HT-29 (cell line): ENCODE measurements at regions not wholly inside any gene's neighbourhood (a gene's known extent, or its start where the extent isn't known, plus 50 kb on each side); places are given as distances from the start of the nearest gene placed in this dataset.
"Not testable (repeated sequence)": the region's sequence is repeated elsewhere in the genome, so short reads cannot be mapped to it uniquely, and the experiment has no call there.

ENCODE experiments used
- DNase-seq: peaks from one replicate; pipeline ENCODE4 v3.0.0-alpha.2; 2015; ENCODE audit warnings: low spot score

DNA sequence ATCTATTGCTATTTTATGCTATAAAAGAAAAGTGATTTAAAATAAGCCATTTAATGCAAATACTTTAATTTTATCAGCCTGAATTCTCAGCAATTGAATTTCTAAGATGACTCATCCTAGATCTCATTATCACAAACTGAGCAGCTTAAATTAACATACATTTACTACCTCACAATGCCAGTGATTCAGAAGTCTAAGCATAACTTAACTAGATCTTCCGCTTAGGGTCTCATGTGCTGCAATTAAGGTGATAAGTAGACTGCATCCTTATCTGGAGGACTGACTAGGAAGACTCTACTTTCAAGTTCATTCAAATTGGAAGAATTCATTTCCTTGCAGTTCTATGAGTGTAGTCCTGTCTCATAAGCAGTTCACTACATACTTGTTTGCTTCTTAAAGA, 286.6 kb downstream of the COL11A1 start:
- no peak for DNase-seq

DNA sequence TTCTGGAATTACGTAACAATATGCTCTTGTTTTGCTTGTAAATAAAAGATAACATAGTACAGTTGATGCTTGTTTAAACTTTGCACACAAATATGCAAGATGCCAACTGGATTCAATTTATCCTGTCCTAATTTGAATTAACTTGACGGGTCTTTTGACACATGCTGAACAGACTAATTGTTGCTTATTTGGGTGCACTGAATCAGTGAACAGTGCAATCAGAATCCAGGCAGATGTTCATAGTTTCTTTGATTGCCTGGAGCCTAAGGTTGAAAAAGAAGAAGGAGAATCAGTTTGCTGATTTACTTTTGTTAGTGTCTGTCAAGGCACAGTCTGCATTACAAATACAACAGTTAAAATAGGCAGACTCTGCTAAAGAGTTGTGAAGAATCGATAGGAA, 307.9 kb downstream of the COL11A1 start:
- no peak for DNase-seq

DNA sequence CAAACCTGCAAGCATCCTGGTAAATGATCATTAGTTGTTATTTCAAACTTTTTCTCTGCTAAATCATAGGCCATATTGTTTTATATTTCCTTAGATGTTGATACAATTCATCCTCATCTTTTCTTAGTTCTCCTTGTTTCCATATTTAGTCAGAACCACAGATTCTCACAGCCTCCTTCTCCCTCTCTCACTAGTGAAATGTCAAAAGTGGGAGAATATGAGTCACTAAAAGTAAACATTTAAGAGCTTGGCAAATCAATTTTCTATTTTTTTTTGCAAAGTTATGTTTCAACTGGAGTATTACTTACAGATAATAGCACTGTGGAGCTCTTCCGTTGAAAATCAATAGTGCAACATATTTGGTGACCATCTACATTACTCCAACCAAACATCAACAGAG, 308.8 kb downstream of the COL11A1 start:
- DNase-seq: no peak

DNA sequence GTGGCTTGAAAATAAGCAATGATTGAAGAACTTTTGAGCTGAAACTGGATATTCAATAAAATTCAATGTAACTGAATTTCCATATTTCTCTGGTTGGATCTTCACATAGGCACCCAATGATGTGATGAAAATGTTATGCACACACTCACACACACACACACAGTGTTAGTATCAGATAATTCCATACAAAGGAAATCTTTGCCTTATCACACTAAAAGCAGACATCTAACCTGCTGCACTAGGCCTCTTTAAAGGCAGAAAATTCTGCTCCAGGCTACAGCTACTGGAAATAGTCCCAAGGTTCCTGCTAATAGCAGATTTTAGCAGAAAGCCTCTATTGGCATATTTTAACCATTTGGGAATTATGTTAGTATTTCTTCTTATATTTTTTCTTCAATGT, 309.6 kb downstream of the COL11A1 start:
- no peak for DNase-seq

DNA sequence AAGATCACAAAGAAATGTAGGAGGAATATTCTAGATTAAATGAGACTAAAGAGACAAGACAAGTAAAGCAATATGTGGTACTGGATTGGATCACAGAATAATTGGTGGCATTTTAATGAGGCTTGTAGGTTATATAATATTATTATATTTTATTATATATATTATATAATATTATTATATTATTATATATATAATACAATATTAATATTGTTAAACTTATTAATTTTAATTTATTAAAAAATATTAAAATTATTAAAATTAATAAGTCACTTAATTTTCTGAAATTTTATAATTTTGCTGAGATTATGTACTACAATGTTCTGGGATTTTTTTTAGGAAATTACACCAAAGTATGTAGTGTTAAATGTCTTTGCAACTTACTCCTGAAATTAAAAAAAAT, 311.9 kb downstream of the COL11A1 start:
- DNase-seq: no peak

DNA sequence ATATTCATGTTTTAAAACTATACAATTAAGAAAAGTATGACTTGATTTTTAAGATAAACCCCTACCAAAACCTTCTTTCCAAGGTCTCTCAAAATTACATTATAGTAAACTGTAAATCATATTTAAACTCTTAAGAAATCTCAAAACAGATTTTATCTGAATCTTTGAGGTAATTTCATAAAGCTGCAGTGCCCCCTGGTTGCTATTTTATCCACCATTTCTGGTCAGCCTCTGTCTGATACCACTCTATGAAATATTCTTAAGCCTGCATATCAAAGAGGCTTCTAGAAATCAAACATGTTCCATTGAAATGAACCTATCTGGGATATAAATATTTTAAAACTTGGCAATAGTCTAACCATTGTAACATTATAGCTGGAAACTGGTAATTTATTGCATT, 317.3 kb downstream of the COL11A1 start:
- DNase-seq: peak; percentile 9

DNA sequence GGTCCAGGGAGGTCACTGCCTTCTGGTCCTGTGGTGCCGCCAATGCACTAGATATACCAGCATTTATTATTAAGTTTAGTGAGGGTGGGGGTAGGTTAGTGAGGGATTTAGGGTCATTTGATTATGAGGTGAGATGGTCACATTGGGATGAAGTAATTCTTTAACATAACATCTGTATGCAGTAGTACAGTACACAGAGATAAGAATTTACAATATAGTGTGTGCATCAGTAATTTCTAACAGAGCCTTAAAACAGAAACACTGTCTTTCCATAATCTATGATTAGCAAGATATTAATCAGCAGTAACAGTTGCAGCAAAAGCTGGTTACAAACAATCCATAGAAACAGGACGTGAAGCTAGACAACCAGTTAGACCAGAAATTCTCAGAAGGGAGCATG, 318.4 kb downstream of the COL11A1 start:
- DNase-seq: not testable (repeated sequence)

DNA sequence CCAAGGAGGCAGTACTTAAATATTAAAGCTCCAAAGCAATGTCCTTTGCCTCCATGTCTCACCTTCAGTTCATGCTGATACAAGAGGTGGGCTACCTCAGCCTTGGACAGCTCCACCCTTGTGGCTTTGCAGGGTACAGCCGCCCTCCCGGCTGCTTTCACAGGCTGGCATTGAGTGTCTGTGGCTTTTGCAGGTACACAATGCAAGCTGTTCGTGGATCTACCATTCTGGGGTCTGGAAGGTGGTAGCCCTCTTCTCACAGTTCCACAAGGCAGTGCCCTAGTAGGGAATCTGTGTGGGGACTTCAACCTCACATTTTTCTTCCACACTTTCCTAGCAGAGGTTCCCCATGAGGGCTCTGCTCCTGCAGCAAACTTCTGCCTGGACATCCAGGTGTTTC, 324.8 kb downstream of the COL11A1 start:
- no peak for DNase-seq

DNA sequence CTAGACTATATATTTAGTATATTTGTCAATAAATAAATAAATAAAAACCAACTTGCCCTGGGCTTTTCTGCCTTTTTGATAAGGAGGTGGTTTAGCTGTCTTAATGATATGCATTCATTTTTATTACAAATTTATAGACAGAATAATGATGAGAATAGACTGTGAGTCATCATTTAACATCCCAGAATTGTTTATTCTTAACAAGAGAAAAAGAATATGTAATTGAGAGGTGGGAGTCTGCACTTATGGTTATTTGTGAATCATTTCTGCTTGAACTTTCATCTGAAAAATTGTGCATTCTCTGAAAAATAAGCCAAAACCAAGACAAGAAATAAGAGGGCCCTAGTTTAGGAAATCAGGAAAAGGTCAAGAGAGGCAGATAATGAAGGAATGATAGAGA, 326.2 kb downstream of the COL11A1 start:
- DNase-seq: no peak

DNA sequence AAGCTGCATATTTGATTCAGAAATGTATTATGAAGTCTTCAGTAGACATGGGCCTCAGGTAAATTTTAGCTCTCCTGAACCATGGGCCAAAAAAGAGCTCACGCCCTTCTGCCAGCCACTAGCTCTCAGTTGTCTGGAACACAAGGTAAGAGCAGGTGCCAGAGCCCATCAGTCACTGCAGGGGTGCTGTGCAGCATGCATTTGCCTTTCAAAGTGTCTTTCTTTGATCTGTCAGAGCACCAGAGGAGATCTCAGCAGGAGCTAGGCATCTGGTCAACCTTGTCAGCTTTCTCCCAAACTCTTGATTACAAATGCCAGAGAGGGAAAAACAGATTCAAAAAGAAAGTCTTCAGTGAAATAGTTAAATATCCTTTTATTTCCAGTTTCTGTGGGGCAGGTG, 332.3 kb downstream of the COL11A1 start:
- DNase-seq: no peak

DNA sequence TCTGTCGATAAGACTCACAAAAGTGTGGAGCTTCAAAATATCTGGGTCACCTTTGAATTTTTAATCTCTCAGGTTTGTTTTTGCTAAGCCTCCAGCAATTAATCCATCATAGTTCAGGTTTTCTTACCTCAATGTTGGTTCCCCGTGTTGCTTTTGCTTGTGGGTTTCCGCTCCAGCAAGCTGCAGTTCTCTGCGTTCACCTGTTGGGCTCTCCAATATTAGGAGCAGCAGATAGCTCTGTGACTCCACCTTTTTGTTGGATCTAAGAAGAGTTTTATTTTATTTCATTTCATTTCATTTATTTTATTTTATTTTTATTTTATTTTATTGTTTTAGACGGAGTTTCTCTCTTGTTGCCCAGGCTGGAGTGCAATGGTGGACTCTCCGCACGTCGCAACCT, 335.5 kb downstream of the COL11A1 start:
- no peak for DNase-seq

DNA sequence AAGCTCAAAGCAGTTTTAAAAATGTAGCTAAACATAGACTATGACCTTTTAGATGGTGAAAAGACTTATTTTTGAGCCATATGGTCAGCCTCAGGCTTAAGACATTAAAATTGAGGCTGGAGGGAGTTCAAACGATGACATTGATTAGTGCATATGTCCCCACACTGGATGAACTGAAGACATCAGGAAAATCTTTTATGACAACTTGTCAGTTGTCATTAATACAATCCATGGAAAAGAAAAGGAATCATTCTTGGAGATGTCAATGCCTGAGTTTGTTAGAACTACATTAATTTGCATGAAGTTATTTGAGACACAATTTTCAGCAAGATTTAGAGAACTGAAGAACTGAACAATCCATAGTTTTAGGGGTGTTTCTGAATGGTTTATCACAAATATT, 349.9 kb downstream of the COL11A1 start:
- no peak for DNase-seq

DNA sequence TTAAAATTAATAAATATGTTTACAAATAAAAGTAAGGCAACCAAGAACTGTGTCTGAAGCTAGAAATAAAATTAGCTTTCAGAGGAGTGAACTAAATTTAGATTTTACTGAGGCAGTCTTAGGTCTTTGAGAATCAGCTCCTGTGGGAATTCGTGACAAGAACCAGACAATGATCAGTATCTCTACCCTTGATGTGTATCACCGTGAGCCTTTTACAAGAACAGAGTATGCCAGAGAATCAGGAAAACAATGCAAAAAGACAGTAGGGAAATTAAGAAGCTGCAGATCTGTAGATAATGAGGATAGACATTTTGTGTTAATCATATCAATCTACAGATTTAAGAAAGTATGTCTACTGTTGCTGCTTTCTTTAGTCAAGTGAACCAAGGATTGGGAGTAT, 351.0 kb downstream of the COL11A1 start:
- no peak for DNase-seq

DNA sequence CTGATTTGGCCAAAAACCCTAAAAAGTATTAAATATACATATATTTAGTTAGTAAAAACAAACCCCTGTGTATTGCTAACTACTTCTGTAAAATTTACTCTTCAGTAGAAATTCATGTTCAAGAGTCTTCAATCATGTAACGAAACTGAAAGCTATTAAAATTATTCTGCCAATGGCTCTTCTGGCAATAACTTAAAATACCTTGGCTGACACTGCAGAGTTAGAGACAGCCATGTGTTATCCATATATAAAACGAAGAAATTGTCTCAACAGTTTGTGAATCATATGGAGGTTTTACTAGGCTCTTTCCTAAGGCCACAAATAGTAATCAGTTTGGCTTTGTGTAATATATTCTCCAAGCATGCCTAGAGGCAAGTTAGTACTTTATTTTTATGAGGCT, 357.2 kb downstream of the COL11A1 start:
- no peak for DNase-seq

DNA sequence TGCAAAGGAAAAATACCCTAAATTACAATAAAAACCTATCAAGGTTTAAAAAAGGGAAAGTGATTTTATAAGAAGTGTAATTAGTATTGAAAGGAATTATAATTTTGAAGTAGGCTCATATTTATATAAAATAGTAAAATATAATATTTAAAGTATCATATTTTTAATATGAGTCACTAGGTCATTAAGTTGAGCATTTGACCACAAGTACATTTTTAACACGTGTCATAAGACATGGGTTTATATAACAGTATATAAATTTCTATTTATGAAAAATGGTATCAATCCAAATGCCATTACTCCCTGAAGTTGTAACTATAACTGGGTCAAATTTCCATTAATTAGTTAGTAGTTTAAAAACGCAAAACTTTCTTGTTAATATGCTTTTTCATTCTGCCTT, 365.9 kb downstream of the COL11A1 start:
- no peak for DNase-seq

DNA sequence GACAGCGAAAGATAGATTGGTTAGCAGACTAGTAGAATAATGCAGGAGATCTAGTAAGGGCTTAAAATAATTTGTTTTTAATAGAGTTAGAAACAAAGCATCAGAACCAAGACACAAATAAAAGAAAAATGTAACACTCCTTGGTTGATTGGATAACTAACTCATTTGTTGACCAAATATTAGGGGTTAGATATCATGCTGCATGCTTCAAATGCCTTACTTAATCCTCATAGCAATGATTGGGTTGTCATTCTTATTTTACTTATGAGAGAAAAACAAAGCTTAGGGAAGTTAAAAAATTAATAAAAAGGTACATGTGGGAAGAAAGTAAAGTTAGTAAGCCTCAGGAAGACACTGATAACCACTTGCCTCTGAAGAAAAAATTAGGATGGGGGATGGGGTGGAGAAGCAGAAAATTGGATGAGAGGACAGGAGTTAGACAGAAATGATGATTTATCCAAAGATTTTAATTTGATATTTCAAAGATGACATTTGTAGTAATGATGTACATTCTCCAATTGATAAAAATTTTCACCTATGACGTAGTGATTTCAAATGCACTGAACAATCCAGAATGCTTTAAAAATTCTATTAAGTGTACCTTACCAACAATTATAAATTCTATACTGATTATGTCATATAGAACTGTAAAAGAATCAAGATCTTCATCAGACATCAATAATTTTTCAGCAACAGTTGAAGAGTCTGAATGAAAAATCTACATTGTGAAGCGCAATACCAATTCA, 374.7 kb downstream of the COL11A1 start:
- DNase-seq: no peak

DNA sequence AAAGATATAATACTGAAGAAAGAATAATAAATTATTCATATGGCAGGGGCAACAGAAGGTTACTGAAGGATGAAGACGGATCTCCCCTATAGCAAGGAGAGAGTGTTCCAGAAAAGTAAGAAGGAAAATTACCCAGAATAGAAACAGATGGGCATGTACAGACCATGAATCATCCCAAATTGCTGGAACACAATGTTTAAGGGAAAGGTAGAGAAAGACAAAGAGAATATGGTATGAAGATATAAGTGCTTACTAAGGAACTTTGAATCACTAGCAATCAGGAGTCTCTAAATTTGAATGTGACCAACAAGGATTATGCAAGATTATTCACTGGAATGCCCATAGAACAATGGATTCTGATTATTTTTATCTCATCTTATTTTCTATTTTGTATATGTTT, 375.4 kb downstream of the COL11A1 start:
- no peak for DNase-seq

DNA sequence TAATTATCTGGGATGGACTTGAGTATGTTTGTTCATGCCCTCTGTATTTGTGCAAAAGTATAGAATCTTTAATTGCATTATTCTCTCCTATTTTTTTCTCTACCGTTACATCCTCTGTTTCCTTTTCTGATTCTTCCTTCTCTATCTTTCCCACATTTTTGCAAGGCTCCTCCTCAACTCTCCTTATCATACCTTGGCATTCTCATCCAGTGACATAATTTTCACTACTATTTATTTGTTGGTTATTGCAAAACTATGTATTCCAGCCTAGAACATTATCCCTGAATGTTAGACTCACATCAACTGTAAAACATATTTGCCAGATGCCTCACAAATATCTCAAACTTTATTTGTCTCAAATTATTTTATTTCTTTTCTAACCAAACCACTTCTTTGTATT, 381.9 kb downstream of the COL11A1 start:
- no peak for DNase-seq

DNA sequence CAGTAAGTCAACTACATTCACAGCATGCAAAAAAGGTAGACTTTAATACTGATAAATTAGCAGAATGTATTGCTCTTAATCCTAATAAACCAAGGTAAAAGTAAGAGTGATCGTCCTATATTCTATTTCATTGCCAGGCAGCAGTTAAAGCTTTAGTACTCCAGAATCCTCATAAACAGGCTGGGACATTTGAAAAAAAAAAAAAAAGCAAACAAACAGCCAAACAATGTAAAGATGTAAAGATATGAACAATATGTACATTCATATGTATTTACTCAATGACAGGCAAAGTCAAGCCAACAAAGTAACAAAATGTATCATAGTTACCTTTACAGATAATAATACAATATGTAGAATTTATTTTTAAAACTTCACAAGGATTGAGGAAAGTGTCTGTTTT, 383.6 kb downstream of the COL11A1 start:
- no peak for DNase-seq

DNA sequence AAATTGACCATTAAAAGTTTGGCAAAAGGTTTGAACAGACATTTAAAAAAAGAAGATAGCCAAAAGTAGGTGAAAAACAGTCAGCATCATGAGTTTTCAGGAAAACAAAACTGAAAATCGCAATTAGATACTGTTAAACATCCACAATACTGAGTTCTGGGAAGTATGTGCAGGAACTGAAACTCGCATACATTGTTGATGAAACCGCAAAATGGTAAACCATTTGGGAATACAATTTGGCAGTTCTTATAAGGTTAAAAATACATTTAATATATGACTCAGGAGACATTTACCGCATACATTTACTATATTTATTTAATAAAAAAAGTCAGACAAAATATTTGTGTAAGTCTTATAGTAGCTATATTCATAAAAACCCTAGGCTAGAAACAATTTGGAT, 393.2 kb downstream of the COL11A1 start:
- DNase-seq: no peak

DNA sequence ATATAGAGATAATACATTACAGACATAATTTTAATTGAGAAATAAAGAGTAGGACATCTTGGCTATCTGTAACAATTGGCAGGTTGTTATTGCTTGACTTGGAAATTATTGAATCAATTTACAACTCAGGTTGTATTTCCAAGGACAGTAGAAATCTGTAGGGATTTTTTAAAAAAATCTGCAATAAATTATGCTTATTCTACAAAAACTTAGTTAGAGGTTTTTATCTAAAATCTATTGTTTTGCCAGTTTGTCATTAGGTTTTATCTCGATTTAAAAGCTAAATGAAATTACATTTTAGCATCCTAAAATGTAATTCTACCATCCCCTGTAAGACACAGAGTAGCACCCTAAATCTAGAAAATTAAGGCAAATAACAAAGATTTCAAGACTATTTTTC, 408.8 kb downstream of the COL11A1 start:
- no peak for DNase-seq

DNA sequence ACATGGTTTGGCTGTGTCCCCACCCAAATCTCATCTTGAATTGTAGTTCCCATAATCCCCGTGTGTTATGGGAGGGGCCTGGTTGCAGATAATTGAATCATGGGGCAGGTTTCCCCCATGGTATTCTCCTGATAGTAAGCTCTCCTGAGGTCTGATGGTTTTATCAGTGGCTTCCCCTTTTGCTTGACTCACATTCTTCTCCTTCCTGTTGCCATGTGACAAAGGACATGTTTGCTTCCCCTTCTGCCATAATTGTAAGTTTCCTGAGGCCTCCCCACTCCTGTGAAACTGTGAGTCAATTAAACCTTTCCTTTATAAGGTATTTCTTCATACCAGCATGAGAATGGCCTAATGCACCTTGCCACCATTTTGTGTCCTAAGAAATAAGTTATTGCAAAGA, 415.0 kb downstream of the COL11A1 start:
- no peak for DNase-seq

DNA sequence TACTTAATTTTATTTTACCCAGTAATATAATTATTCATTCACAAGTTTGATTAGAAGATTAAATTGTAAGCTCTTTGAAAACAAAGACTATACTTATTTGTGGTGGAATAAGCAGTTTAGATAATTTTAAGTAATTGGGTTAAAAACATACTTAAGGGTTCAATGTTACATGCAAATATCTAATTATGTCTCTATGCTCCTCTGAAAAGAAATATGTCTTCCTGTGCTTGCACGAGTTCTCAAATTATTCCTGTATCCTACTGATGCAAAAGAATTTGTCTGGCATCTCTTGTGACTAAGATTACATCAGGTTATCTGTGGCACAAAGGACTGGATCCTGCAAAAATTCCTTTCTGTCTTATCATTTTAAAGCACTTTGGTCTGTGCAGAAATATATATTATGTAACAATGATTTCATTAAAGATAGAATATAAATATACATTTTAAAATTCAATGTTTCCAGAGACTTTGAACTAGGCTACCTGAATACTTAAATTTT, 416.7 kb downstream of the COL11A1 start:
- no peak for DNase-seq

DNA sequence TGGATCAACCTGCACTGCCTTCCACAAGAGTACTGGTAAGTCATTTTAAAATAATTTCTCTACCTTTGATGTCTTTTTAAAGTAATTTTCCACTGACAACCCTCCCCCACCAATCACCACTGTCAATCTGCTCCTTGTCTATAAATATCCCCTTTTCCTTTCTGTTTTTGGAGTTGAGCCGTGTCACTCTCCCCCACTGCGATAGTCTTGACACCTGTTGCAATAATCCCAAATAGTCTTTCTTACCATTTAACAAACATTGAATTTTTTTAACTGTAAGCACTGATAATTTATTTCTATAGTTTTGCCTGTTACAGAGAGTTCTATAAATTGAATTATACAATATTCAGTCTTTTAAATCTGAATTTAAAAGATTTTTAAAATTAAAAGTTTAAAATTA, 420.9 kb downstream of the COL11A1 start:
- no peak for DNase-seq
